Stimulated activated CD4-positive, alpha-beta T cell treated with anti-CD3 and anti-CD28 coated beads, Interleukin-1b, Interleukin-23, amount 100 ng/mL, for 4 hours (primary cell): ENCODE measurements at regions not wholly inside any gene's neighbourhood (a gene's known extent, or its start where the extent isn't known, plus 50 kb on each side); places are given as distances from the start of the nearest gene placed in this dataset.
"Not testable (repeated sequence)": the region's sequence is repeated elsewhere in the genome, so short reads cannot be mapped to it uniquely, and the experiment has no call there.

ENCODE experiments used
- DNase-seq, 2 donors: peaks; one replicate each; pipeline ENCODE4 v3.0.0-alpha.2; 2020; ENCODE audit warnings: low read depth in 2 of 2

GRCh38 chr10:120111628-120112027 lies 219.1 kb downstream of the SEC23IP start:
- no peak for DNase-seq

DNA sequence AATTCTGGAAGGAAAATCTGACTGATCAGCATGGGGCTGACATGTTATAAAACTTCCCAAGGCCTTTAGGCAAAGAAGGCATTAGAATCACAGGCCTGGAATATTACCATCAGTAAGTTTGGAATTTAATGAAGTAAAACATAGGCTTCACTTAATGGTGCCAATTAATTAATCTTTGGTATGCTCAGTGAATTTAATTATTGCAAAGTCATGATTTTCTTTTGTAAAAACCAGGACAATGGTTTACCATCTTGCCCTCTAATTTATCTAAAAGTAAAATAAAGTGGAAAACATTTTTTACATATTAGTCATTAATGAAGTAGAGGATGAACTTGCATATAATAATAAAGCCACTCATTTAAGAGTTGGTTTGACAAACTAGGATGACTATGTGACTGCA lies 220.3 kb downstream of the SEC23IP start:
- no peak for DNase-seq

DNA sequence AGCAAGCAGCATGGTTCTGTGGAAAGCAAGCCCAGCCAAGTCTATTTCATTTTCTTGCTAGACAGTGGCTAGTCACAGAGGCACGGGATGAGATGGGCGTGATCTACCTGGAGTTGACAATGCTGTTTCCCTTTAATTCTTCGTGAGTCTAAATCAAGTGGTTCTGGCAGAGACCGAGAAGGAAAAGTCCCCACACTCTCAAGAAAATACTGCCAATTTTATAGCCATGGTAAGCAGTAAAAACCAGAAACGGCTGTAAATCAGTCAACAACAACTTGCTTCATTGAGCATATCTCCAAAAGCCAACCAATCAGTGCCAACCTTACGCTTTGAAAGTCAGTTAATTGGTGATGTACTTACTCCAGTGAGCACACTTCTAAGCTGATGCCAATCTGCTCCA lies 223.4 kb downstream of the SEC23IP start:
- DNase-seq: no peak

- no peak for DNase-seq
These were observed 229.2 kb downstream of the SEC23IP start for GRCh38 chr10:120121768-120122167.

- DNase-seq: no peak
These were observed 238.7 kb downstream of the SEC23IP start for GRCh38 chr10:120131183-120131582.

- DNase-seq: no peak
These were observed 240.3 kb downstream of the SEC23IP start for GRCh38 chr10:120132811-120133210.

GRCh38 chr10:120138689-120139088 lies 246.2 kb downstream of the SEC23IP start:
- DNase-seq: no peak

GRCh38 chr10:120145107-120145506 lies 252.6 kb downstream of the SEC23IP start:
- DNase-seq: no peak

GRCh38 chr10:120156614-120157274 lies 264.2 kb downstream of the SEC23IP start:
- no peak for DNase-seq

GRCh38 chr10:120161111-120161510 lies 268.6 kb downstream of the SEC23IP start:
- DNase-seq: no peak

GRCh38 chr10:120162471-120162870 lies 269.9 kb downstream of the SEC23IP start:
- no peak for DNase-seq

GRCh38 chr10:120172356-120172755 lies 279.8 kb downstream of the SEC23IP start:
- no peak for DNase-seq

- DNase-seq: no peak
These were observed 282.0 kb downstream of the SEC23IP start for GRCh38 chr10:120174491-120174890.

DNA sequence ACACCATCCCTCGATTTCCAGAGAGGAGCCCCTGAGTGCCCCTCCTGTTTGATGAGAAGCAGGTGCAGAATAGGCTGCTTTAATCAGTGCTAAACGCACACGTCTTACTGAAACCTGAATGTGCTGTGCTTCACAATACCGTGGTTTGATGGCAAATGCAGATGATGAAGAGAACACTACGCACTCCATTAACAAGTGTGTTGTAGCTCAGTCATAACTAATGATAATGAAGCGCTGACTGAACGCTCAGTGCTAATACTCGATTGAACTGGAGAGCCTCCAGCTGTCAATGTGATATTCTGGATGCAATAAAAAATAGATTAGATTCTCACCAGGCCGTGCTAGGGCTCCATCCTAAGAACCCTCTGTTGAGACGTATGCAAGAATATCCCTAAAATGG lies 279.7 kb upstream of the PLPP4 start:
- DNase-seq: no peak

DNA sequence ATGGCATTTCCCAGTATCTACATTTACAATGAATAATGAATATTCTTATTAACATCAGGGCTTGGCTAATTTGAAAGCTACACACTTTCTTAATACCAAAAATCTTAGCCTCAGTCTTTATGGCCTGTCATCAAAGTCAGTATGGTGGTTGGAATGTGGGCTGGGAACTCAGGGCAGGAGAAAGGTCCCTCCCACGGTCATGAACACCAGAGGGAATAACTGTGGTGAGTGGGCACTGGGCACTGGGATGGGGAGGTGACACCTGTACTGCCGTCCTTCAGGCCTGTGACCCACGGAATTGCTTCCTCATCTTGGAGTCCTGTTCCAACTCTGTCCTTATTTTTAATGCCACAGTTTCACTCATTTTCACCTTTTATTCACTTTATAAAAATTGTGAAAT lies 276.9 kb upstream of the PLPP4 start:
- DNase-seq: no peak

- no peak for DNase-seq
These were observed 275.9 kb upstream of the PLPP4 start for GRCh38 chr10:120181154-120181553.

GRCh38 chr10:120182431-120182830 lies 274.6 kb upstream of the PLPP4 start:
- DNase-seq: no peak

- no peak for DNase-seq
These were observed 273.5 kb upstream of the PLPP4 start for GRCh38 chr10:120183546-120183945.

- no peak for DNase-seq
These were observed 272.3 kb upstream of the PLPP4 start for GRCh38 chr10:120184547-120185337.

DNA sequence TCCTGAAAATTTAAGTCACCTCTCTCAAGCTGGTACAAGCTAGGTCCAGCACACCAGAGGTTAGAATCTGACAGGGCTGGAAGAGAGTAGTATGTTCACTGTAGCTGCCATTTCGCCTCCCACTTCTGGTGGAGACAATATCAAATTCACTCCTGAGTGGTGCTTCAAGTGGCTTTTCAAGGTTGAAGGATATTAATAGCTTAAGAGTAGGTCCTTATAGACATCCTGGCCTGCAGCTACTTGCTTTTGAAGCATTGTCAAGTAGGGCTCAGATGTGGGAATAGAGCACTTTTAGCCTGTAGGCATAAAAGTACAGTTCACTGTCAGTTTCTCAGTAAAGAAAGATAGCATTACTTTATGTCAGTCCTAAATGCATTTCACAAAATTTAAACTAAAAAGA lies 270.5 kb upstream of the PLPP4 start:
- DNase-seq: no peak

DNA sequence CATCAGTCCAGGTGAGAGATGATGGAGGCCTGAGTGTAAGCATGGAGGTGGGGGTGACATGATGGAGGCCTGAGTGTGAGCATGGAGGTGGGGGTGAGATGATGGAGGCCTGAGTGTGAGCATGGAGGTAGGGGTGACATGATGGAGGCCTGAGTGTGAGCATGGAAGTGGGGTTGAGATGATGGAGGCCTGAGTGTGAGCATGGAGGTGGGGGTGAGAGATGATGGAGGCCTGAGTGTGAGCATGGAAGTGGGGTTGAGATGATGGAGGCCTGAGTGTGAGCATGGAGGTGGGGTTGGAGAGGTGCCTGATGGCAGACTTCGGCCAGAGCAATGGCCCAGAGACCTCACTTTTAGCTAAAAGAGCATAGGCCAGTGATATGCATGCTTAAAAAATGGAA lies 269.9 kb upstream of the PLPP4 start:
- DNase-seq: not testable (repeated sequence)

DNA sequence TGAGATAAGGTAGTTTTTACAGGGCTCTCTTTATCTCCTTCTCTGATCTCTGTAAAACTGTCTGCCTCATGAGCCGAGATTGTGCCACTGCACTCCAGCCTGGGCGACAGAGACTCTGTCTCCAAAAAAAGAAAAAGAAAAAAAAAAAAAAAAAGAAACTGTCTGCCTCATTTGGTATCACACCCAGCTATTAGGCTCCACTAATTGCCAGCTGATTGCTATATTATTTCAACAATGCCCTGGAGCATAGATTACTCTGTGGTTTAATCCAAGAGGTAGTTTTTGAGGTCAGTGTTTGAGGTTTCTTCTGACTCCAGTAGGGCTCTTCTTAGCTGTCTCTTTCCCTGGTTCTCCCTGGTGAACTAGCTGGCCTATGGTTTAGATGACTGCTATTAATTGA lies 268.1 kb upstream of the PLPP4 start:
- no peak for DNase-seq

GRCh38 chr10:120195984-120196712 lies 260.9 kb upstream of the PLPP4 start:
- DNase-seq: no peak
